HUES6 (cell line): ENCODE measurements at regions not wholly inside any gene's neighbourhood (a gene's known extent, or its start where the extent isn't known, plus 50 kb on each side); places are given as distances from the start of the nearest gene placed in this dataset.

Experiments
- H3K27ac ChIP-seq: 2 replicates; pipeline ENCODE4 v1.7.0; 2013; ENCODE audit warnings: low read depth, mild to moderate bottlenecking, low read length, inconsistent platforms
- H3K27me3 ChIP-seq: 2 replicates; pipeline ENCODE4 v1.6.1; 2013; ENCODE audit warnings: low read length; ENCODE audit not compliant: control insufficient read depth, insufficient read depth
- H3K36me3 ChIP-seq: 2 replicates; pipeline ENCODE4 v1.6.1; 2013; ENCODE audit warnings: low read length; ENCODE audit not compliant: control insufficient read depth, insufficient read depth
- H3K4me1 ChIP-seq: 2 replicates; pipeline ENCODE4 v1.6.1; 2013; ENCODE audit warnings: low read length; ENCODE audit not compliant: control insufficient read depth, insufficient read depth
- H3K4me3 ChIP-seq: 2 replicates; pipeline ENCODE4 v1.5.1; 2013; ENCODE audit warnings: low read depth, low read length
- H3K9ac ChIP-seq: one replicate; pipeline ENCODE4 v1.6.1; 2013; ENCODE audit warnings: mild to moderate bottlenecking, low read length
- H3K9me3 ChIP-seq: 2 replicates; pipeline ENCODE4 v1.6.1; 2013; ENCODE audit warnings: low read depth, low read length; ENCODE audit not compliant: control insufficient read depth, insufficient read depth

GRCh38 chr6:6843777-6844176, 255.3 kb downstream of the LY86 start:
- peaks cover 8% of the 10 kb centered on the region; the same call in 1 of the 2 replicates for H3K27me3 ChIP-seq
- H3K27ac ChIP-seq = peak overlapping the region; percentile 34; the same call in 1 of the 2 replicates
- H3K4me3 ChIP-seq = no peak overlapping the region
- H3K4me1 ChIP-seq = peaks cover 16% of the 10 kb centered on the region
- peaks cover 4% of the 10 kb centered on the region; the same call in 1 of the 2 replicates for H3K9me3 ChIP-seq
- no peak overlapping the region for H3K9ac ChIP-seq
- H3K36me3 ChIP-seq = no peaks in the 10 kb centered on the region

DNA sequence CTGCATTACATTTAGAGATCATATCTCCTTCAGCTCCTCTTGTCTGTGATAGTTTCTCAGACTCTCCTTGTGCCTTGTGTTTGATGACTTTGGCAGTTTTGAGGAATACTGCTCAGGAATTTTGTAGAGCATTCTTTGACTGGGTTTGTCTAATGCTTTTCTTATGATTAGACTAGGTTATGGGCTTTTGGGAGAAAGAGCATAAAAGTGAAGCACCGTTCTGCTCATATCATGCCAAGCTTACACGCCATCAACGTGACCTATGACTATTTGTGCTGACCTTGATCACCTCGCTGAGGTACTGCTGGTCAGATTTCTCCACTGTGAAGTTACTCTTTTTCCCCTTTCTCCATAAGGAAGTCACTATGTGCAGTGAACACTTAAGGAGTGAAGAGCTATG, 256.0 kb downstream of the LY86 start:
- peaks cover 8% of the 10 kb centered on the region; the same call in 1 of the 2 replicates for H3K27me3 ChIP-seq
- H3K9me3 ChIP-seq = peaks cover 4% of the 10 kb centered on the region; the same call in 1 of the 2 replicates
- peaks cover 16% of the 10 kb centered on the region for H3K4me1 ChIP-seq
- H3K9ac ChIP-seq = no peak overlapping the region
- H3K36me3 ChIP-seq = no peaks in the 10 kb centered on the region
- H3K27ac ChIP-seq = no peak overlapping the region
- H3K4me3 ChIP-seq = no peak overlapping the region

GRCh38 chr6:6845603-6846002, 257.1 kb downstream of the LY86 start:
- Histone ChIP-seq H3K9ac (no peak overlapping the region), H3K4me1 (peaks cover 16% of the 10 kb centered on the region), H3K27me3 (peaks cover 8% of the 10 kb centered on the region; the same call in 1 of the 2 replicates), H3K27ac (no peak overlapping the region), H3K36me3 (no peaks in the 10 kb centered on the region), H3K4me3 (no peak overlapping the region), H3K9me3 (peaks cover 4% of the 10 kb centered on the region; the same call in 1 of the 2 replicates)

DNA sequence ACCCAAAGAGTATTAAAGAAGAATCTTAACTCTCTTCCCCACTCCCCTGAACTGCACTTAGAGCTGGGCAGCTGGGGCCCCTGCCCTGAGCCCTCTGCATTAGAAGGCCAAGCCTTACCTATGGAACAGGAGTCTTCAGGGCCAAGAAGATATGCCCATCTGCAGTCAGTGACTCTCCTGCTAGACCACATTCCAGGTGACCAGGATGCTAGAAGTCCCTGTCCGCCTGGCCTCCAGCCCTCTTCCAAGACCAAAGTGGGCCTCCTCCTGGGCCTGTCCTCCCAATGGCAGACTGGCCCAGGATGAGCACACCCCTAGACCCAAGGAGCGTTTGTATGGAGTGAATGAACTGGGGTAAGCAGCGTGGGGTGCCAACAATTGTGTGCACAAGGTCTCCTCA, 259.1 kb downstream of the LY86 start:
- H3K4me1 ChIP-seq = peaks cover 10% of the 10 kb centered on the region

DNA sequence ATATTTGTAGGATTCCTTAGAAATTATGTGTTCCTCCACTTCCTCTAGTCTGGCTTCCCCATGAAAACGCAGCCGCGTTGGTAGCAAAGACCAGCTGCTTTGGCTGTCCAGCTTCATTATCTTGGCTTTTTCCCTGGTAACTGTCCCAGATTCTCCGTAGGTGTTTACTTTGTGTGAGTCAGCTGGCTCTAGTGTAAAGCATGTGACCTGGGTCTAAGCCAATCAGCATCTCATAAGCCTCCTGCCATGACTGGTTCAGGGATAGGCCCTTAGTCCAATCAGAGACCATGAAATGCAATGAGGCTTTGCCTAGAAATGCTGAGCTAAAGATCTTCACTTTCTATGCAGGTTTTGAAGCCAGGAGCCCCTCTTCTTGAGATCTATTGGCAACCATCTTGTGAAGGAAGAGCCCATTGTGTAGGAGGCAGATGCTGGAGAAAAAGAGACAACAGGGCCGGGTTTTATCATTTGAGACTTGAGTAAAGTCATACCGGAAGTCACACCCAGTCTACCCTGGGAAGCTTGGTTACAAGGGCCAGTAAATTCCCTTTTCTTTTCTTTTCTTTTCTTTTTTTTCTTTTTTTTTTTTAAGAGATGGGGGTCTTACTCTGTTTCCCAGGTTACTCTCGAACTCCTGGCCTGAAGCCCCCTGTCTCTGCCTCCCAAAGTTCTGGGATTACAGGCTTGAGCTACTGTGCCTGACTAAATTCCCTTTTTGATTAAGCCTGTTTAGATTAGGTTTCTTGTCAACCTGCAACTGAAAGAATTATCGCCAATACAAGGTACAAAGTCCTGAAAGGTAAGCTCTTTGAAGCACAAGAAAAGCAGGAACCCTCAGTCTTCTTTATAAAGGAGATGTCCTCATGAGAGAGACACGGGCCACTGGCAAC, 256.5 kb upstream of the RREB1 start:
- Histone ChIP-seq H3K27me3 (no peaks in the 10 kb centered on the region), H3K9ac (no peak overlapping the region), H3K36me3 (no peaks in the 10 kb centered on the region), H3K4me1 (peaks cover under 1% of the 10 kb centered on the region), H3K4me3 (no peak overlapping the region), H3K27ac (no peak overlapping the region), H3K9me3 (no peaks in the 10 kb centered on the region)

More for the DNA sequence above, 259.1 kb downstream of the LY86 start:
- Histone ChIP-seq H3K9ac (no peak overlapping the region), H3K4me3 (no peak overlapping the region), H3K27me3 (no peaks in the 10 kb centered on the region), H3K36me3 (no peaks in the 10 kb centered on the region), H3K27ac (no peak overlapping the region), H3K9me3 (peaks cover 4% of the 10 kb centered on the region; the same call in 1 of the 2 replicates)

DNA sequence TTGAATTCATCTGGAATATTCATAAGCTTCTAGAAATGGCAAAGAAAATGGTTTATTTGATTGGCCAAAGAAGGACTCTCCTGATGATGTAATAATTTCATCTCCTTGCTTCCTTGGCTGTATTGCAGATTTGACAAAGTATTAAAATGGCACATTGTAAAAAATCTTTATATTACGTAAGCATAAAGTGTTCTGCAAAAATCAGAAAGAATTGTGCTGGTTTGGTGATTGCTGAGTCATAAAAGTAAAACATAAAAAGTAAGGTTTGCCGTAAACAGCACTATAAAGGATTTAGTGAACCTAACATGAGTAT, 255.9 kb upstream of the RREB1 start:
- H3K9me3 ChIP-seq = no peaks in the 10 kb centered on the region
- H3K4me3 ChIP-seq = no peak overlapping the region
- no peaks in the 10 kb centered on the region for H3K36me3 ChIP-seq
- H3K9ac ChIP-seq = no peak overlapping the region
- H3K4me1 ChIP-seq = peaks cover 6% of the 10 kb centered on the region
- H3K27me3 ChIP-seq = no peaks in the 10 kb centered on the region
- H3K27ac ChIP-seq = no peak overlapping the region

DNA sequence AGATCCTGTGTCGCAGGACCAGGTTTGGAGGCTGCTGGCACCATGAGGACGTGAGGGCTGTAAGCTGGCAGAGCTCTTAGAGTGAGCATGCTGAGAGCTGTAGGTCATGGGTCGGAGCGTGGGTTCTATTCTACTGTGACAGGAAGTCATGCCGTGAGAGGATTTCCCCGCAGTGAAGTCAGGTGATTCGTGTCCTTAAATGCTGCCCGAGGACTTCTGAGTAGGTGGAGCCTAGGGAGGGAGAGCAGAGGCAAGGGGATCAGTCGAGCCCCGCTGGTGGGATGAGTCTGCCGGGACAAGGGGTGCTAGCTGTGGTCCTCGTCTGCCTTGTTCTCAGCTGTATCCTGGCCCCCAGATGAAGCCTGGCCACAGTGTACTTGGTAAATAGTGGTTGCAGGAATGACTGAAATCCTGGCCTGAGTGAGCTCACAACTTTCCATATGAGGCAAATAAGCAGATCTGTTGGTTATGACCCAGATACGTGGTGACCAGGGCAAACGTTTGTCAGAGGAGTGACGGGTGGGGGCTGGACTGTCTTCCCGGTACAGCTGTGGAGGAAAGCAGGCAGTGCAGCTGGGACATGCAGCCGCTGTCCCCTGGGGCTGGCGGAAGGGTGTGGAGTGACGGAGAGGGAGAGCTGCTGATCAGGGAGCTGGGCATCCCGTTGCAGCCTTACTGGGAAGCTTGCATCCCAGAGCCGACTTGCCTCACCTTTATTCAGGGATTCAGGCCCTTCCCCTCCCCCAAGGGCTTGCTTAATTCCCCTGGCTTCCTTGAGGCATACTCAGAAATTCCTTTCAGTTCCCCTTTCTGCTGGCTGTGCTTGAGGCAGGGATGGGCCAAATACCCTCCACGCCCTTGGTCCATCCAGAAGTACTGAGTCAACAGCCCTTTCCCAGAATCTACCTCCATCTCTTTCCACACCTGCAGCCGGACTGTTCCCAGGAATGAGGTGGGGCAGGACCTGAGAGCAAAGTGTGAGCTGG, 250.9 kb upstream of the RREB1 start:
- Histone ChIP-seq H3K4me1 (peaks cover 15% of the 10 kb centered on the region), H3K9ac (peak overlapping the region; percentile 24), H3K4me3 (peak overlapping the region; percentile 21), H3K36me3 (no peaks in the 10 kb centered on the region), H3K27ac (no peak overlapping the region), H3K9me3 (no peaks in the 10 kb centered on the region), H3K27me3 (no peaks in the 10 kb centered on the region)

DNA sequence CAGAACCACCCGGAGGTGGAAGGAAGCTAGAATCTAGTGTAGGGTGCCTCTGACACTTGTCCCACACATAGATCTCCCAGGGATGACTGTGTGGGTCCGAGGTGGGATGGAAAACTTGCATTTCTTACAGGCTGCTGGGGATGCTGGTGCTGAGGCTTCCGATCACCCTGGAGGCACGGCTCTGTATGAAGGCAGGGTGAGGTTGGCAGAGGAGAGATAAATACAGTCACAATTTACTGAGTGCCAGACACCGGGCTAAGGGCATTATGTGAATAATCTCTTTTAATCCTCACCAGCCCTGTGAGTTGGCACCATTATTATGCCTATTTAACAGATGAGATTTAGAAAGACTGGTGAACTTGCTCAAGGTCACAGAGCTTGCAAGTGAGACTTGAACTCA, 250.2 kb upstream of the RREB1 start:
- Histone ChIP-seq H3K4me3 (no peak overlapping the region), H3K27ac (no peak overlapping the region), H3K9ac (no peak overlapping the region), H3K9me3 (no peaks in the 10 kb centered on the region), H3K27me3 (no peaks in the 10 kb centered on the region), H3K4me1 (peaks cover 15% of the 10 kb centered on the region), H3K36me3 (no peaks in the 10 kb centered on the region)

GRCh38 chr6:6858533-6858982, 249.2 kb upstream of the RREB1 start:
- Histone ChIP-seq H3K4me1 (peaks cover 15% of the 10 kb centered on the region), H3K27ac (no peak overlapping the region), H3K27me3 (no peaks in the 10 kb centered on the region), H3K36me3 (no peaks in the 10 kb centered on the region), H3K4me3 (no peak overlapping the region), H3K9me3 (no peaks in the 10 kb centered on the region; the same call in 1 of the 2 replicates), H3K9ac (no peak overlapping the region)

GRCh38 chr6:6859105-6859504, 248.7 kb upstream of the RREB1 start:
- no peaks in the 10 kb centered on the region for H3K27me3 ChIP-seq
- H3K36me3 ChIP-seq = no peaks in the 10 kb centered on the region
- H3K27ac ChIP-seq = no peak overlapping the region
- H3K9ac ChIP-seq = no peak overlapping the region
- H3K4me1 ChIP-seq = peaks cover 15% of the 10 kb centered on the region
- peaks cover 3% of the 10 kb centered on the region; the same call in 1 of the 2 replicates for H3K9me3 ChIP-seq
- H3K4me3 ChIP-seq = no peak overlapping the region
